Adrenal gland (tissue), 5 donors: ENCODE measurements at regions not wholly inside any gene's neighbourhood (a gene's known extent, or its start where the extent isn't known, plus 50 kb on each side); places are given as distances from the start of the nearest gene placed in this dataset.

Source experiments
- CTCF ChIP-seq, 6 experiments: fragments of 450-650 bp in 4 of 6; fragments of 200-600 bp in 2 of 6; sonication (generic) in 1 of 6; IDR thresholded peaks; 1 replicate in 5 of 6; 2 replicates in 1 of 6; pipeline versions ENCODE4 v1.5.1 to v1.8.0; 2016 to 2021; ENCODE audit warnings: antibody characterized with exemption in 6 of 6, mild to moderate bottlenecking in 2 of 6, moderate library complexity in 1 of 6
- POLR2A ChIP-seq, 2 donors: fragments of 450-650 bp; IDR thresholded peaks; one replicate each; pipeline ENCODE4 v1.6.1; 2017; ENCODE audit warnings: antibody characterized with exemption in 2 of 2, mild to moderate bottlenecking in 2 of 2, moderate library complexity in 1 of 2
- donor health status: DM: no; HTN: no; CAD: no.

DNA sequence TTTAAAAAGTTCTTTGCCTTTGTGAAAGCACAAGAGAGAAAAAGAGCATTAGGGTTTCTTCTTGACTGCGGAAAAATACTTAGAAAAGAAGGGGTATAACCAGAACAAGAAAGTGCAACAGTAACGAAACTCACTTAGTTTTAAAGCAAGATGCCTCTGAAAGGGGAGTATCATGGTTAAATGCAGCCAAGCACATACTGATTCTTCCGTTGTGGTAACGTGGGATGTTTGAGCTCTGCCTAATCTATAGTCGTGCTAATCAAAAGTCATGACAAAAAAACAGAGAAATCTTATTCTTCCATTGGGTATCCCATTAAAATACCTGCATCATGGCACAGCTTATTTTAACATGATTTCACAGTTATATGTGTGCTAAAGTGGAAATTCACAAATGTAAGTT is 187.8 kb upstream of the LRFN5 start:
- TF ChIP-seq CTCF (IDR thresholded peaks at IDR 0.05) (no peak), POLR2A (IDR thresholded peaks at IDR 0.05) (no peak)
